KOPT-K1 (cell line): ENCODE measurements at regions not wholly inside any gene's neighbourhood (a gene's known extent, or its start where the extent isn't known, plus 50 kb on each side); places are given as distances from the start of the nearest gene placed in this dataset.

ENCODE experiments used
- H3K27ac ChIP-seq: fragments of 200-600 bp; sonication (generic); 2 replicates; pipeline ENCODE4 v1.5.1; 2016; ENCODE audit warnings: antibody characterized with exemption, mild to moderate bottlenecking, low read depth, low read length; ENCODE audit not compliant: poor library complexity, severe bottlenecking
- H3K36me3 ChIP-seq: fragments of 200-600 bp; sonication (generic); 2 replicates; pipeline ENCODE4 v1.5.1; 2017; ENCODE audit warnings: antibody characterized with exemption, mild to moderate bottlenecking, low read length, moderate library complexity; ENCODE audit not compliant: insufficient read depth
- H3K9me3 ChIP-seq: fragments of 200-600 bp; sonication (generic); 2 replicates; pipeline ENCODE4 v1.5.1; 2017; ENCODE audit warnings: antibody characterized with exemption, low read length, mild to moderate bottlenecking; ENCODE audit not compliant: insufficient read depth, poor library complexity, severe bottlenecking

- Histone ChIP-seq H3K27ac (no peak overlapping the region), H3K9me3 (no peaks in the 10 kb centered on the region)
Observed at GRCh38 chr12:93200291-93200917, 177.3 kb upstream of the NUDT4 start.

GRCh38 chr12:93201990-93202389 is 175.7 kb upstream of the NUDT4 start:
- H3K27ac ChIP-seq = no peak overlapping the region
- H3K9me3 ChIP-seq = no peaks in the 10 kb centered on the region
- no peaks in the 10 kb centered on the region for H3K36me3 ChIP-seq

More at GRCh38 chr12:93200291-93200917, 177.3 kb upstream of the NUDT4 start:
- no peaks in the 10 kb centered on the region for H3K36me3 ChIP-seq

- Histone ChIP-seq H3K9me3 (no peaks in the 10 kb centered on the region), H3K36me3 (no peaks in the 10 kb centered on the region), H3K27ac (no peak overlapping the region)
Observed at GRCh38 chr12:93202688-93203087, 175.0 kb upstream of the NUDT4 start.

- no peaks in the 10 kb centered on the region for H3K9me3 ChIP-seq
- no peak overlapping the region for H3K27ac ChIP-seq
- H3K36me3 ChIP-seq = no peaks in the 10 kb centered on the region
Observed at GRCh38 chr12:93203361-93203760, 174.4 kb upstream of the NUDT4 start.

- Histone ChIP-seq H3K27ac (no peak overlapping the region), H3K9me3 (no peaks in the 10 kb centered on the region), H3K36me3 (no peaks in the 10 kb centered on the region)
Observed at GRCh38 chr12:93204896-93205295, 172.8 kb upstream of the NUDT4 start.

- H3K27ac ChIP-seq = no peak overlapping the region
- H3K36me3 ChIP-seq = no peaks in the 10 kb centered on the region
- H3K9me3 ChIP-seq = no peaks in the 10 kb centered on the region
Observed at GRCh38 chr12:93205361-93205760, 172.4 kb upstream of the NUDT4 start.

GRCh38 chr12:93208011-93208410 is 169.7 kb upstream of the NUDT4 start:
- Histone ChIP-seq H3K36me3 (no peaks in the 10 kb centered on the region), H3K27ac (no peak overlapping the region), H3K9me3 (no peaks in the 10 kb centered on the region)

GRCh38 chr12:93214523-93215289 is 163.0 kb upstream of the NUDT4 start:
- no peaks in the 10 kb centered on the region for H3K9me3 ChIP-seq
- H3K27ac ChIP-seq = no peak overlapping the region
- H3K36me3 ChIP-seq = no peaks in the 10 kb centered on the region

GRCh38 chr12:93215290-93215678 is 162.4 kb upstream of the NUDT4 start:
- no peaks in the 10 kb centered on the region for H3K9me3 ChIP-seq
- no peak overlapping the region for H3K27ac ChIP-seq
- no peaks in the 10 kb centered on the region for H3K36me3 ChIP-seq

- Histone ChIP-seq H3K9me3 (no peaks in the 10 kb centered on the region), H3K27ac (no peak overlapping the region), H3K36me3 (no peaks in the 10 kb centered on the region)
Observed at GRCh38 chr12:93219947-93220346, 157.8 kb upstream of the NUDT4 start.

- Histone ChIP-seq H3K27ac (no peak overlapping the region), H3K36me3 (no peaks in the 10 kb centered on the region), H3K9me3 (no peaks in the 10 kb centered on the region)
Observed at GRCh38 chr12:93221841-93222240, 155.9 kb upstream of the NUDT4 start.

- H3K9me3 ChIP-seq = peaks cover 7% of the 10 kb centered on the region
- H3K27ac ChIP-seq = no peak overlapping the region
- no peaks in the 10 kb centered on the region for H3K36me3 ChIP-seq
Observed at GRCh38 chr12:93223440-93224426, 154.0 kb upstream of the NUDT4 start.

- peaks cover 10% of the 10 kb centered on the region for H3K9me3 ChIP-seq
- no peaks in the 10 kb centered on the region for H3K36me3 ChIP-seq
- H3K27ac ChIP-seq = no peak overlapping the region
Observed at GRCh38 chr12:93225094-93225493, 152.6 kb upstream of the NUDT4 start.

- Histone ChIP-seq H3K27ac (no peak overlapping the region), H3K36me3 (no peaks in the 10 kb centered on the region), H3K9me3 (peaks cover 10% of the 10 kb centered on the region)
Observed at GRCh38 chr12:93226361-93226760, 151.4 kb upstream of the NUDT4 start.
